CD4-positive, alpha-beta T cell (primary cell): ENCODE measurements at regions not wholly inside any gene's neighbourhood (a gene's known extent, or its start where the extent isn't known, plus 50 kb on each side); places are given as distances from the start of the nearest gene placed in this dataset.
"Not testable (repeated sequence)": the region's sequence is repeated elsewhere in the genome, so short reads cannot be mapped to it uniquely, and the experiment has no call there.

ENCODE experiments used
- ATAC-seq: fragments of 200-7000 bp; cut with Tn5 transposase; one replicate; pipeline ENCODE4 v1.10.0; 2022; ENCODE audit warnings: mild to moderate bottlenecking; ENCODE audit not compliant: poor library complexity
- CTCF ChIA-PET: fragments of 350-600 bp; sonication (Branson Sonifier 250); formaldehyde crosslinking; loops from one replicate; lab custom pipeline; 2021; ENCODE audit warnings: antibody characterized with exemption, inconsistent platforms; lab: Charles Lee
- POLR2A ChIA-PET: fragments of 350-600 bp; sonication (Branson Sonifier 250); formaldehyde crosslinking; loops from one replicate; lab custom pipeline; 2021; ENCODE audit warnings: antibody characterized with exemption, inconsistent platforms; lab: Charles Lee
- DNase-seq, 14 experiments: peaks; one replicate each; pipeline ENCODE4 v3.0.0-alpha.2; 2013 to 2020; ENCODE audit warnings: mixed read lengths in 2 of 14
- H3K27ac ChIP-seq, 2 donors: one replicate each; pipeline versions ENCODE4 v1.5.1 to v1.7.0; 2013; ENCODE audit warnings: low read length in 2 of 2, low read depth in 1 of 2, mild to moderate bottlenecking in 1 of 2
- H3K27me3 ChIP-seq, 2 experiments: 1 replicate in 1 of 2; 2 replicates in 1 of 2; pipeline versions ENCODE4 v1.6.1 to v1.7.0; 2013; ENCODE audit warnings: low read length in 2 of 2, control low read depth in 1 of 2, mild to moderate bottlenecking in 1 of 2, moderate library complexity in 1 of 2; ENCODE audit not compliant: insufficient read depth in 2 of 2, control insufficient read depth in 1 of 2
- H3K36me3 ChIP-seq: one replicate; pipeline ENCODE4 v1.6.1; 2013; ENCODE audit warnings: low read length, control low read depth; ENCODE audit not compliant: insufficient read depth
- H3K4me1 ChIP-seq: one replicate; pipeline ENCODE4 v1.6.1; 2013; ENCODE audit warnings: low read length, control low read depth; ENCODE audit not compliant: insufficient read depth
- H3K4me3 ChIP-seq: one replicate; pipeline ENCODE4 v1.5.1; 2013; ENCODE audit warnings: mild to moderate bottlenecking, low read length, moderate library complexity
- H3K9me3 ChIP-seq, 2 experiments: 1 replicate in 1 of 2; 2 replicates in 1 of 2; pipeline versions ENCODE4 v1.6.1 to v1.7.0; 2013; ENCODE audit warnings: low read length in 2 of 2, mild to moderate bottlenecking in 2 of 2, control low read depth in 1 of 2, moderate library complexity in 1 of 2; ENCODE audit not compliant: control insufficient read depth in 1 of 2, insufficient read depth in 1 of 2
- H3K27ac Mint-ChIP-seq: one replicate; pipeline ENCODE4 v1.8.0; 2020; ENCODE audit warnings: mixed read lengths
- H3K27me3 Mint-ChIP-seq: one replicate; pipeline ENCODE4 v1.8.0; 2021; ENCODE audit warnings: mixed read lengths
- H3K36me3 Mint-ChIP-seq: one replicate; pipeline ENCODE4 v1.8.0; 2021; ENCODE audit warnings: low read depth, mixed read lengths
- H3K4me1 Mint-ChIP-seq: one replicate; pipeline ENCODE4 v1.8.0; 2021; ENCODE audit warnings: low read depth, mixed read lengths
- H3K4me3 Mint-ChIP-seq: one replicate; pipeline ENCODE4 v1.8.0; 2020; ENCODE audit warnings: mild to moderate bottlenecking, mixed read lengths
- H3K9me3 Mint-ChIP-seq: one replicate; pipeline ENCODE4 v1.8.0; 2020; ENCODE audit warnings: mixed read lengths
- intact Hi-C, 2 experiments: fragments of 100-400 bp; cut with DNase I in 1 of 2; cut with micrococcal nuclease in 1 of 2; formaldehyde crosslinking; loops; one replicate each; pipeline versions ENCODE4 v1.15.1 to v1.9.0; 2023 to 2025; cut with DNase I, micrococcal nuclease

DNA sequence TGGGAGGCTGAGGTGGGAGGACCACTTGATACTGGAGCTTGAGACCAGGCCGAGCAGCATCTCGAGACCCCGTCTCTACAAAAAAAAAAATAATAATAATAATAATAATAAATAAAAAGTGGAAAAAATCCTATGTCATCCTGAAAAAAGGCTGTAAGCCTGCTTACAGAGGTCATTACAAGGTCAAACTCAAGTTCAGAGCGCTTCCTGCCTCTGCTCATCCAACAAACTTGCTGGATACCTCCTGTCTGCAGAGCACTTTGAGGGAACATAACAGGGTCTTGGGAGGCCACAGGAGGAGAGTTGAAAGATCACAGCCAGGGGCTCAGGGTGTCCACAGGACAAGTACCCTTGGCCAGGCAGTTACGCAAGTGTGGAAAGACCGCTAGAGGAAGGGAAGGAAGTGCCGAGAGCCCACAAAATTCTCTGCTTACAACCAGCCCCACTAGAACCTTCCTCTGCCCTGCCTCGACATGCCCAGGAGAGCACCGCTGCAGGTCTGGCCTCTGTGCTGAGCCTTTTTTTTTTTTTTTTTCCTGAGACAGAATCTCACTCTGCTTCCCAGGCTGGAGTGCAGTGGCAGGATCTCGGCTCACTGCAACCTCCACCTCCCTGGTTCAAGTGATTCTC lies 92.5 kb downstream of the NSUN5 start:
- H3K4me3 ChIP-seq, intact Hi-C loops, H3K27ac ChIP-seq, H3K36me3 ChIP-seq, H3K4me1 Mint-ChIP-seq, H3K27me3 ChIP-seq, H3K4me1 ChIP-seq, POLR2A ChIA-PET, CTCF ChIA-PET, H3K27me3 Mint-ChIP-seq, ATAC-seq, H3K27ac Mint-ChIP-seq, H3K9me3 Mint-ChIP-seq, H3K9me3 ChIP-seq, H3K36me3 Mint-ChIP-seq, H3K4me3 Mint-ChIP-seq, DNase-seq: not testable (repeated sequence)

DNA sequence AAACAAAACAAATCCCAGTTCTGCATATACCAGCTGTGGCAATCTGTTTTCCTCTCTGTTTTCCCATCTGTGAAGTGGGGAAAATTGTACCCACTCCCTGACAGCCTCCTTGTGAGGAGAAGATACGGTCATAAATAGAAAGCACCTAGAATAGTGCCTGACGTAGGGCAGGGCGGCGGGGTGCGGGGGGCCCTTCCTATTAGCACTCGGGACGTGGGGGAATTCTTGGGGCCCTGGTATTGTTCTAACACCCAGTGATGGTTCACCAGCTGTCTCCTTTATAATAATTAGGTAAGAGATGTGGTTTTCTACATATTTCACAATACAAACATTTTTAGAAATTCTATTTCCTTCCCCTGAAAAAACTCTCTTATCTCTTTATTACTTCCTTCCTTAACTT lies 93.4 kb downstream of the NSUN5 start:
- H3K36me3 Mint-ChIP-seq, POLR2A ChIA-PET, H3K4me1 Mint-ChIP-seq, H3K27me3 ChIP-seq, H3K9me3 ChIP-seq, DNase-seq, ATAC-seq, H3K36me3 ChIP-seq, H3K27ac Mint-ChIP-seq, H3K4me3 ChIP-seq, H3K4me3 Mint-ChIP-seq, H3K27me3 Mint-ChIP-seq, CTCF ChIA-PET, intact Hi-C loops, H3K4me1 ChIP-seq, H3K9me3 Mint-ChIP-seq, H3K27ac ChIP-seq: not testable (repeated sequence)

DNA sequence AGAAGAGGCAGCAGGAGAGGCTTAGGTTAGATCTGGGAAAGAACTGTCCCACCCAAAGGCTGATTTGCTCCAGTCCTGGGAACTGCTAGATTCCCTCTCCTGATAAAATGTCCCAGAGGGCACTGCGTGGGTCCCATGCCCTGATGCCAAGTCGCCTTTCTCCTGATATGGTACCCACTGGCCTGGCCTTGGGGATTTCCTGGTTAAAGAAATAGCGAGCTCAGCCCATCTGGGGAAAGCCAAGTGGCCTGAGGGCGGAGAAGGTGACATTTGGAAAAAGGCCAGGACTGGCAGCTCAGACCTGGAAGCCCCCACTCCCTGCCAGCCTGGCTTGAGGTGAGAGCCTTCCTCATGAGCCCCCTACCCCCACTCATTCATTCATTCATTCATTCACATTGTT lies 94.2 kb downstream of the NSUN5 start:
- POLR2A ChIA-PET, H3K27ac ChIP-seq, intact Hi-C loops, H3K4me3 Mint-ChIP-seq, H3K27me3 ChIP-seq, CTCF ChIA-PET, H3K27me3 Mint-ChIP-seq, H3K9me3 ChIP-seq, ATAC-seq, H3K9me3 Mint-ChIP-seq, H3K4me1 ChIP-seq, H3K36me3 ChIP-seq, H3K27ac Mint-ChIP-seq, H3K36me3 Mint-ChIP-seq, H3K4me1 Mint-ChIP-seq, H3K4me3 ChIP-seq: not testable (repeated sequence)
- DNase-seq: peak in 2 of 14 experiments; percentile 1 to 27

DNA sequence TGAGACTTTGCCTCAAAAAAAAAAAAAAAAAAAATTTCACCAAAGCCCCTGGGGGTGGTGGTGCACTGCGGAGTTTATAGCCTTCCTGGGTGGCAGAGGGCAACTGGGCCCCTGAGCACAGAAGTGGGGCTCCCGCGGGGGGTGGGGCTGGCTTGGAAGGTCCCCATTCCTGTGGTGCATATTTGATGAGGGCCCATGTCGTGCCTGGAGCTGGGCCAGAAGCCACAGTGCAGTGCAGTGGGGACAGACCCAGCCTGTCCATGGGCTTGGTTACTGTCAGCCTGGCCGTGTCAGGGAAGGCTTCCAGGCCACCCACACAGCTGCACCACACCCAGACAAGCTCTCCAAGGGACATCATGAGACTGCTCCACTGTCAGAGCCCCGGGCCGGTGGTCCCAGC lies 95.5 kb downstream of the NSUN5 start:
- H3K4me3 ChIP-seq, DNase-seq, H3K4me3 Mint-ChIP-seq, H3K27ac ChIP-seq, H3K4me1 Mint-ChIP-seq, POLR2A ChIA-PET, H3K9me3 Mint-ChIP-seq, H3K4me1 ChIP-seq, ATAC-seq, H3K27me3 Mint-ChIP-seq, H3K27ac Mint-ChIP-seq, H3K36me3 ChIP-seq, CTCF ChIA-PET, H3K9me3 ChIP-seq, H3K36me3 Mint-ChIP-seq, H3K27me3 ChIP-seq, intact Hi-C loops: not testable (repeated sequence)

DNA sequence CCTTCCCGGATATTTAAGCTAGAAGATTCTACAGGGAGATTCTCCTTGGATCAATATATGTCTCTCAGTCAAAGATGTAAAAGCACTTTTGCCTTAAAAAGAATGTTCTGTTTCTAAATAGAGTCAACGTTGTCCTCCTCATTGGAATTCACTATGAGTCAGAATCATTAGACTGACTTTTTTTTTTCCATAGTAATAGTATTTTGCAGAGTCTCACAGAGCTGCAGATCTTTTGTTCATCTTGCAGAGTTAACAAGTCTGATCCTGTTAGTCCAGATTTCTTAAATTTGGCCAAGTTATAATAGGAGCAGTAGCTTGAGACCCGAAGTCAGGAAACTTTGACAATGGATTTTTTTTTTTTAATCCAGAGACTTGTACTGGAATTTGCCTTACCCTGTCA lies 103.0 kb downstream of the NSUN5 start:
- POLR2A ChIA-PET: not testable (repeated sequence)

DNA sequence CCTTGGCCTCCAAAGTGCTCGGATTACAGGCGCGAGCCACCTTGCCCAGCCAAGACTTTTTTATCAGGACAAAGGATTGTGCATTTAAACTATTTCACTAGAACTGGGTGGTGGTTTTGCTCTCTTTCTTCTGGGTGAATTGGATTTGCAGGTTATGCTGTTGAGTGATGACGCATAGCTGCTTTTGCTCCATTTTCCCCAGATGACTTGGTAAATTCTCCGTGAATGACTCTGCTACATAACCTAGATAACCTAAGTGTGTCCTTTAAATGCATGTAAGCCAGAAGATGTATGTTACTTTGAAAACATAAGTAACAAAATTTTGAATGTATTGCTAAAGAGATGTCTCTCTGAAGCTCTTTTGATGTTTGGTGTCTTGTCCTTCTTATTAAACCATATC lies 103.7 kb downstream of the NSUN5 start:
- H3K4me3 ChIP-seq, H3K27me3 ChIP-seq, H3K36me3 Mint-ChIP-seq, H3K27ac ChIP-seq, H3K27ac Mint-ChIP-seq, POLR2A ChIA-PET, H3K4me3 Mint-ChIP-seq, DNase-seq, intact Hi-C loops, H3K4me1 ChIP-seq, H3K4me1 Mint-ChIP-seq, ATAC-seq, H3K9me3 Mint-ChIP-seq, H3K27me3 Mint-ChIP-seq, CTCF ChIA-PET, H3K36me3 ChIP-seq, H3K9me3 ChIP-seq: not testable (repeated sequence)

More for the DNA sequence above, 103.0 kb downstream of the NSUN5 start:
- H3K4me3 Mint-ChIP-seq, H3K9me3 ChIP-seq, H3K36me3 Mint-ChIP-seq, H3K9me3 Mint-ChIP-seq, intact Hi-C loops, H3K27ac Mint-ChIP-seq, H3K36me3 ChIP-seq, H3K27ac ChIP-seq, DNase-seq, CTCF ChIA-PET, H3K4me3 ChIP-seq, H3K4me1 ChIP-seq, H3K4me1 Mint-ChIP-seq, H3K27me3 Mint-ChIP-seq, ATAC-seq, H3K27me3 ChIP-seq: not testable (repeated sequence)

DNA sequence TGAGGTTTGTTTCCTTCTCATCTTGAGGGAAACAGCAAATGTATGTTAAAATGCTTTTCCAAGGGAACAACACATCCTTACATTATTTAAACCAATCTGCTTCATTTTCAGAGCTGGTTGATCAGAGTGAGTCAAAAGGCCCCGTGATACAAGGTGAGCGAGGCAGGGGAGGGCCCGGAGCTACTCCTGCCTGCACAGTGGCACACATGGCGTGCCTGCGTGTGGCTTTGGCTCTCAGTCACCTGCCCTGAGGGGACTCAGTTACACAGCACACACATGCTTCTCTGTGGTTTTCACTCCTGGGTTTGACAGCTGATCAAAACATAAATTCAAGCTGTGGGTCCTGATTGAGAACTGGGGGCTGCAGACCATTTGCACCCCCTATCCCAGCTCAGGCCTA lies 105.3 kb downstream of the NSUN5 start:
- H3K4me3 Mint-ChIP-seq, POLR2A ChIA-PET, intact Hi-C loops, H3K36me3 Mint-ChIP-seq, H3K27me3 Mint-ChIP-seq, H3K27ac ChIP-seq, H3K27ac Mint-ChIP-seq, H3K27me3 ChIP-seq, H3K9me3 Mint-ChIP-seq, DNase-seq, H3K9me3 ChIP-seq, H3K4me1 Mint-ChIP-seq, H3K4me3 ChIP-seq, H3K36me3 ChIP-seq, ATAC-seq, H3K4me1 ChIP-seq, CTCF ChIA-PET: not testable (repeated sequence)
